ENCODE measurements at regions not wholly inside any gene's neighbourhood (a gene's known extent, or its start where the extent isn't known, plus 50 kb on each side); places are given as distances from the start of the nearest gene placed in this dataset.

DNA sequence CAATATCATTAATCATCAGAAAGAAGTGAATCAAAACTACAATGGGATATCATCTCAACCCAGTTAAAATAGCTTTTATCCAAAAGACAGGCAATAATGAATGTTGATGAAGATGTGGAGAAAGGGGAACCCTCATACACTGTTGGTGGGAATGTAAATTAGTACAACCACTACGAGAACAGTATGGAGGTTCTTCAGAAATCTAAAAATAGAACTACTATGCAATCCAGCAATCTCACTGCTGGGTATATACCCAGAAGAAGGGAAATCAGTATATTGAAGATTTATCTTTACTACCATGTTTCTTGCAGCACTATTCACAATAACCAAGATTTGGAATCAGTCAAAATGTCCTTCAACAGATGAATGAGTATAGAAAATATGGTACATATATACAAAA is 189.8 kb downstream of the HHIPL2 start:
- H2BK12ac ChIP-seq (ENCODE audit: low read depth, low read length): no peak overlapping the region
- no peaks in the 10 kb centered on the region for H3K36me3 ChIP-seq (ENCODE audit: control insufficient read depth in 2 of 4, insufficient read depth in 4 of 4, low read length in 3 of 4)
- H3K4me2 ChIP-seq (ENCODE audit: insufficient read depth in 1 of 2, low read depth in 2 of 2, low read length in 2 of 2): no peak overlapping the region
- H2BK20ac ChIP-seq (ENCODE audit: low read length): no peak overlapping the region
- no peak for DNase-seq (ENCODE audit: low read depth in 1 of 2, low spot score in 2 of 2)
- H4K8ac ChIP-seq (ENCODE audit: extremely low read depth, insufficient read depth, low read length): no peak overlapping the region
- no peaks in the 10 kb centered on the region for H3K79me1 ChIP-seq (ENCODE audit: low read depth, low read length)
- H3K4me3 ChIP-seq (ENCODE audit: extremely low read depth in 1 of 4, insufficient read depth in 2 of 4, low read depth in 3 of 4, low read length in 4 of 4): no peak overlapping the region
- H3K14ac ChIP-seq (ENCODE audit: insufficient read length): no peak overlapping the region
- H3K27ac ChIP-seq (ENCODE audit: low read depth, low read length): no peak overlapping the region
- H4K5ac ChIP-seq (ENCODE audit: insufficient read length, low read depth, low read length): no peak overlapping the region
- TF ChIP-seq, protein P1, sequence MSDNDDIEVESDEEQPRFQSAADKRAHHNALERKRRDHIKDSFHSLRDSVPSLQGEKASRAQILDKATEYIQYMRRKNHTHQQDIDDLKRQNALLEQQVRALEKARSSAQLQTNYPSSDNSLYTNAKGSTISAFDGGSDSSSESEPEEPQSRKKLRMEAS (IDR thresholded peaks at IDR 0.05): no peak
- TF ChIP-seq SP1 (IDR thresholded peaks at IDR 0.05; ENCODE audit: low read depth, low read length): no peak
- TF ChIP-seq JUND (IDR thresholded peaks at IDR 0.05; ENCODE audit: low read length): no peak
- TF ChIP-seq SIX5 (IDR thresholded peaks at IDR 0.05; ENCODE audit: low read depth, low read length): no peak
- no peak for TF ChIP-seq GABPA (IDR thresholded peaks at IDR 0.05; ENCODE audit: borderline replicate concordance, insufficient read depth, low read length)
- TF ChIP-seq FOSL1 (IDR thresholded peaks at IDR 0.05; ENCODE audit: insufficient read depth, low read depth, low read length): no peak
- H3K23me2 ChIP-seq (ENCODE audit: low read depth, low read length): no peaks in the 10 kb centered on the region; the same call in 1 of the 2 replicates
- no peak overlapping the region for H3K23ac ChIP-seq (ENCODE audit: insufficient read length)
- H3K9me3 ChIP-seq (ENCODE audit: insufficient read depth in 2 of 2, low read depth in 1 of 2, low read length in 1 of 2): no peaks in the 10 kb centered on the region
- H3K4me1 ChIP-seq (replicated peaks in 1 of 4; ENCODE audit: control insufficient read depth in 3 of 4, insufficient read depth in 4 of 4, low read length in 3 of 4): no peaks in the 10 kb centered on the region
- no peak overlapping the region for H3K4ac ChIP-seq (replicated peaks; ENCODE audit: insufficient read length, low read depth, low read length)
- no peak overlapping the region for H2BK15ac ChIP-seq (ENCODE audit: low read length)
- H2BK120ac ChIP-seq (replicated peaks; ENCODE audit: low read depth, low read length): no peak overlapping the region
- no peaks in the 10 kb centered on the region for H3K27me3 ChIP-seq (replicated peaks in 1 of 4; ENCODE audit: control insufficient read depth in 3 of 4, extremely low read depth in 1 of 4, insufficient read depth in 3 of 4, low read length in 3 of 4)
- no peaks in the 10 kb centered on the region for H4K20me1 ChIP-seq (replicated peaks in 1 of 2; ENCODE audit: control insufficient read depth in 1 of 2, insufficient read depth in 2 of 2, low read length in 2 of 2)
- H3K56ac ChIP-seq (replicated peaks; ENCODE audit: insufficient read length, low read depth, low read length): no peak overlapping the region
- H3K79me2 ChIP-seq (ENCODE audit: control insufficient read depth in 1 of 2, insufficient read depth in 2 of 2, low read length in 2 of 2): no peaks in the 10 kb centered on the region
- H4K91ac ChIP-seq (replicated peaks; ENCODE audit: insufficient read length, low read length): no peak overlapping the region
- H3K18ac ChIP-seq (ENCODE audit: extremely low read depth, low read length): no peak overlapping the region
- CTCF ChIA-PET (ENCODE audit: partially characterized antibody): no interaction called here
- H2AK5ac ChIP-seq (ENCODE audit: low read depth, low read length): no peak overlapping the region
- FAIRE-seq: no peak
- H2BK5ac ChIP-seq (ENCODE audit: low read depth, low read length): no peak overlapping the region
- POLR2A ChIA-PET (ENCODE audit: partially characterized antibody): no interaction called here
- 33% methylated on average over 1 of the region's 1 CpG; no CpG with 5 or more reads in 1 of the 2 experiments for WGBS, 2 experiments (ENCODE audit: extremely low coverage in 1 of 2, insufficient coverage in 1 of 2, insufficient read length in 1 of 2, insufficient replicate concordance in 2 of 2, low coverage in 1 of 2, low lambda C conversion rate in 2 of 2, missing lambda C conversion rate in 1 of 2)
- H2AFZ ChIP-seq (ENCODE audit: low read length): no peak overlapping the region
- no peak overlapping the region for H3K9ac ChIP-seq (replicated peaks in 1 of 4; ENCODE audit: extremely low read depth in 1 of 4, low read depth in 3 of 4, low read length in 3 of 4)

All from H1 (cell line).